Progenitor cell of endocrine pancreas (in vitro differentiated cells): ENCODE measurements at regions not wholly inside any gene's neighbourhood (a gene's known extent, or its start where the extent isn't known, plus 50 kb on each side); places are given as distances from the start of the nearest gene placed in this dataset.

ENCODE experiments used
- DNase-seq: peaks from one replicate; pipeline ENCODE4 v3.0.0; 2021; ENCODE audit warnings: low spot score; ENCODE audit not compliant: unreplicated experiment
- H3K27ac Mint-ChIP-seq: 2 replicates; pipeline ENCODE4 v1.8.0; 2021; ENCODE audit warnings: mild to moderate bottlenecking, moderate library complexity, mixed read lengths
- H3K27me3 Mint-ChIP-seq: 2 replicates; pipeline ENCODE4 v1.8.0; 2021; ENCODE audit warnings: mixed read lengths
- H3K36me3 Mint-ChIP-seq: 2 replicates; pipeline ENCODE4 v1.8.0; 2022; ENCODE audit warnings: mixed read lengths; ENCODE audit not compliant: insufficient read depth
- H3K4me1 Mint-ChIP-seq: 2 replicates; pipeline ENCODE4 v1.8.0; 2021; ENCODE audit warnings: low read depth, mixed read lengths
- H3K4me3 Mint-ChIP-seq: 2 replicates; pipeline ENCODE4 v1.8.0; 2021; ENCODE audit warnings: low read depth, mild to moderate bottlenecking, moderate library complexity, mixed read lengths
- H3K9me3 Mint-ChIP-seq: 2 replicates; pipeline ENCODE4 v1.8.0; 2021; ENCODE audit warnings: low read depth, mixed read lengths
- CTCF ChIP-seq: fragments of 200-600 bp; sonication (generic); IDR thresholded peaks from one replicate; pipeline ENCODE4 v1.5.0; 2021; ENCODE audit warnings: antibody characterized with exemption, mild to moderate bottlenecking; ENCODE audit not compliant: unreplicated experiment

- H3K9me3 Mint-ChIP-seq = no peaks in the 10 kb centered on the region
- peak overlapping the region; percentile 71 for H3K27ac Mint-ChIP-seq
- peaks cover 62% of the 10 kb centered on the region for H3K27me3 Mint-ChIP-seq
- H3K4me3 Mint-ChIP-seq = peak overlapping the region; percentile 81
- no peaks in the 10 kb centered on the region for H3K36me3 Mint-ChIP-seq
- peak; percentile 37 for DNase-seq
- peaks cover 5% of the 10 kb centered on the region for H3K4me1 Mint-ChIP-seq
- TF ChIP-seq CTCF = no peak
These were observed 76.6 kb upstream of the TBCA start for GRCh38 chr5:77852514-77853352.

DNA sequence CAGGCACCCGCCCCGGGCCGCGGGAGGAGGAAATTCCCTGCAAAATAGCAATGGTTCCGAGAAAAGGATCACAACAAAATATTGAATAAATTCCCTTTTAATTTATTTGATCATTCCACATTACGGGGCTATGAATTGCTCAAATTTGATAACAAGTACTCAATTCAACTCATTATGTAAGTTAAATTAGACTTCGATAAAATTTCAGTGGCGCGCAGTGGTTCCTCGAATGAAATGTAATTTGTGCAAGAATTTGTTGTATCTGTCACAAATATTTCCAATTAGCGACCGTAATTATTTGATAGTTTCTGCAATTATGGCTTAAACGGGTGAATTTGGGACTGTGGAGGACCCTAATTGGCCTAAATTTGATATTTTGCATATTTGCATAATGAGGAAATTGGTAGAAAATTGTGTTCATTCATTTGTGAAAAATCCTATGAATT is 76.0 kb upstream of the TBCA start:
- H3K27ac Mint-ChIP-seq = peak overlapping the region; percentile 71
- no peak for DNase-seq
- H3K9me3 Mint-ChIP-seq = no peaks in the 10 kb centered on the region
- H3K36me3 Mint-ChIP-seq = no peaks in the 10 kb centered on the region
- H3K4me3 Mint-ChIP-seq = peak overlapping the region; percentile 81
- H3K27me3 Mint-ChIP-seq = peaks cover 66% of the 10 kb centered on the region
- H3K4me1 Mint-ChIP-seq = peaks cover 11% of the 10 kb centered on the region
- TF ChIP-seq CTCF = no peak

DNA sequence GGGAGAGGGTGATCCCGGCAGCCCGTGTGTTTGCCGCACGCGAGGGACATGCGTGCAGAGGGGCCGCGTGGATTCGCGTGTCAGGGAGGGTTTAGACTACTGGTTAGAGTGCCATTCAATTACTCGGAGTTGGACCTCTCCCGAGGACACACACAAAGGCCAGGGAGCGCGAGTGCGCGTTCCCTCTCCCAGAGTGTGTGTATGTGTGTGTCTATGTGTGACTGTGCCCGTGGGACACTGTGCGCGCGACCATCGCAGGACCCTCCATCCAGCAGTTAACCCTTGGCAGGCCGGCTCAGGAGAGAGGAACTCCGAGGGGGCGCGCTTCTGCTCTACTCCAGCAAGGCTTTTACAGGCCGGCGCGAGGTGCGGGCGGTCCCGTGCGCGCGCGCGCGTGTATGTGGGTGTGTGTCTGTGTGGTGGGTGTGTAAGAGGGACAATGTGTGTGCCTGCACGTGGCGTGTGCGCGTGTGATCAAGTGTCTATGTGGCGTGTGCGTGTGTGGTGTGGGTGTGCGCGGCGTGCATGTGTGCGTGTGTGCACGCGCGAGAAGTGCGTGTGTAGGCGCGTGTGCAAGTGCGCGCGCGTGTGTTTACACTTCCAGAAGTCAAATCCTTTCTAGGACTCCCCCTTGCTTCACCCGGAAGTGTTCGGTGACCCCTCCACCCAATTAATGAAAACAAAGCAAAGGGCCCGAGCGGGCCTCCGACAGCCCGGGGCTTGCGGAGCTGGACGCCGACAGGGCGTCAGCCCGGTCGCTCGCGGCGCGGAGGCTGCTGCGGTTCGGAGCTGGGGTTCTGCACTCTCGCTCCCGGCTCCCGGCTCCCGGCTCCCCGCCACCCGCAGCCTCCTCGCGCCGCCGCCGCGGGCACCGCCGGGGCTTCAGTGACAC is 75.3 kb upstream of the TBCA start:
- peak; percentile 27 for DNase-seq
- peak overlapping the region; percentile 80 for H3K27ac Mint-ChIP-seq
- H3K36me3 Mint-ChIP-seq = no peaks in the 10 kb centered on the region
- peaks cover 14% of the 10 kb centered on the region for H3K4me1 Mint-ChIP-seq
- no peak for TF ChIP-seq CTCF
- H3K27me3 Mint-ChIP-seq = peaks cover 72% of the 10 kb centered on the region
- peak overlapping the region; percentile 81 for H3K4me3 Mint-ChIP-seq
- H3K9me3 Mint-ChIP-seq = no peaks in the 10 kb centered on the region

GRCh38 chr5:77850536-77851175 is 74.5 kb upstream of the TBCA start:
- peak overlapping the region; percentile 57 for H3K27ac Mint-ChIP-seq
- no peak for DNase-seq
- H3K9me3 Mint-ChIP-seq = no peaks in the 10 kb centered on the region
- H3K36me3 Mint-ChIP-seq = no peaks in the 10 kb centered on the region
- peaks cover 73% of the 10 kb centered on the region for H3K27me3 Mint-ChIP-seq
- no peak for TF ChIP-seq CTCF
- H3K4me1 Mint-ChIP-seq = peaks cover 14% of the 10 kb centered on the region
- H3K4me3 Mint-ChIP-seq = peak overlapping the region; percentile 81

DNA sequence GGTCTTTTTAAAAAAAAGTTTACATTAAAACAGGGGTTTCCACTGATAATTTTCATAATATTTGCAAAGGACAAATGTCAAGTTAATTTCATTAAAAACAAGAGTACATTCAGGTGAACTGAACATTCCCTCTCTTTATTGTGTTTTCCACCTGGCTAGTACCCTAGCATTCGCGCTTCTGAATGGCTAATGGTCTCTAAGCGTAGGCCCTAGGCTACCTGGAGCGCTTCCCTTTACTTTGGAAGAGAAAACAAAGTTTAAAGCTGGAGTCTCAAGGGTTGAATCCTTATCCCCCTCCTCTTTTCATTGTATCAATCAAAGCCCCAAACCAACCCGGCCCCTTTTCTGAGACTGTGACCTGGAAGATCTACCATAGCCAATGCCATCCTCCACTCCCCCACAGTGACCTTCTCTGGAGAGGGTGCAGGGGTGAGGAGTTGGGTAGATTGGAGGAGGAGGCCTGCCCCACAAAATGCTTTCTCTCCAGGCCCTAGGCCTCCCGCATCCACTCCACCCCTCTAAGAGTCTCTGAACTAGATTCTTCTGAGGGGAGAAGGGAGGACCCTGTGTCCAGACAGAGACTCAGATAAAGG is 73.3 kb upstream of the TBCA start:
- H3K27ac Mint-ChIP-seq = no peak overlapping the region
- peaks cover 17% of the 10 kb centered on the region for H3K4me1 Mint-ChIP-seq
- no peaks in the 10 kb centered on the region for H3K36me3 Mint-ChIP-seq
- H3K4me3 Mint-ChIP-seq = no peak overlapping the region
- no peaks in the 10 kb centered on the region for H3K9me3 Mint-ChIP-seq
- no peak for DNase-seq
- H3K27me3 Mint-ChIP-seq = peaks cover 78% of the 10 kb centered on the region
- TF ChIP-seq CTCF = no peak
